Nephron (organoid): ENCODE measurements at regions not wholly inside any gene's neighbourhood (a gene's known extent, or its start where the extent isn't known, plus 50 kb on each side); places are given as distances from the start of the nearest gene placed in this dataset.

Experiments
- H3K27ac Mint-ChIP-seq, 3 experiments: 2 replicates each; pipeline ENCODE4 v1.8.0; 2020; ENCODE audit warnings: mixed read lengths in 3 of 3, mild to moderate bottlenecking in 2 of 3, moderate library complexity in 1 of 3
- H3K27me3 Mint-ChIP-seq: 2 replicates; pipeline ENCODE4 v1.8.0; 2021; ENCODE audit warnings: low read depth, mild to moderate bottlenecking, moderate library complexity, mixed read lengths
- H3K36me3 Mint-ChIP-seq: 2 replicates; pipeline ENCODE4 v1.8.0; 2020; ENCODE audit warnings: low read depth, mixed read lengths
- H3K4me1 Mint-ChIP-seq: 2 replicates; pipeline ENCODE4 v1.8.0; 2020; ENCODE audit warnings: mixed read lengths
- H3K4me3 Mint-ChIP-seq, 3 experiments: 2 replicates each; pipeline ENCODE4 v1.8.0; 2020; ENCODE audit warnings: mild to moderate bottlenecking in 3 of 3, mixed read lengths in 3 of 3, moderate library complexity in 2 of 3
- H3K9me3 Mint-ChIP-seq: 2 replicates; pipeline ENCODE4 v1.8.0; 2020; ENCODE audit warnings: mixed read lengths
- CTCF ChIP-seq, 3 experiments: fragments of 200-600 bp; sonication (generic); IDR thresholded peaks; one replicate each; pipeline ENCODE4 v1.5.0; 2021; ENCODE audit warnings: antibody characterized with exemption in 3 of 3; ENCODE audit not compliant: unreplicated experiment in 3 of 3

- peaks cover 2% of the 10 kb centered on the region for H3K9me3 Mint-ChIP-seq
- H3K36me3 Mint-ChIP-seq: no peaks in the 10 kb centered on the region
- peaks cover 6% of the 10 kb centered on the region for H3K27me3 Mint-ChIP-seq
- no peak overlapping the region for H3K27ac Mint-ChIP-seq
- no peak for TF ChIP-seq CTCF (IDR thresholded peaks at IDR 0.05; ENCODE audit: unreplicated experiment in 3 of 3)
- H3K4me3 Mint-ChIP-seq: no peak overlapping the region
- peaks cover 16% of the 10 kb centered on the region for H3K4me1 Mint-ChIP-seq
Measured at GRCh38 chr1:56034222-56034621, 545.1 kb downstream of the PLPP3 start.

- Mint-ChIP-seq H3K36me3 (no peaks in the 10 kb centered on the region), H3K9me3 (peaks cover under 1% of the 10 kb centered on the region), H3K4me3 (no peak overlapping the region), H3K27ac (no peak overlapping the region), H3K27me3 (peaks cover 1% of the 10 kb centered on the region), H3K4me1 (peaks cover 18% of the 10 kb centered on the region)
- no peak for TF ChIP-seq CTCF (IDR thresholded peaks at IDR 0.05; ENCODE audit: unreplicated experiment in 3 of 3)
Measured at GRCh38 chr1:56033321-56034037, 545.9 kb downstream of the PLPP3 start.

GRCh38 chr1:56032096-56032676 is 547.2 kb downstream of the PLPP3 start:
- no peaks in the 10 kb centered on the region for H3K36me3 Mint-ChIP-seq
- no peak overlapping the region for H3K27ac Mint-ChIP-seq
- no peaks in the 10 kb centered on the region for H3K9me3 Mint-ChIP-seq
- no peak for TF ChIP-seq CTCF (IDR thresholded peaks at IDR 0.05; ENCODE audit: unreplicated experiment in 3 of 3)
- no peak overlapping the region for H3K4me3 Mint-ChIP-seq
- no peaks in the 10 kb centered on the region for H3K27me3 Mint-ChIP-seq
- H3K4me1 Mint-ChIP-seq: peaks cover 18% of the 10 kb centered on the region

GRCh38 chr1:56031001-56031400 is 548.4 kb downstream of the PLPP3 start:
- Mint-ChIP-seq H3K27me3 (peaks cover 8% of the 10 kb centered on the region), H3K4me1 (peaks cover 12% of the 10 kb centered on the region), H3K27ac (no peak overlapping the region), H3K9me3 (no peaks in the 10 kb centered on the region), H3K36me3 (no peaks in the 10 kb centered on the region), H3K4me3 (no peak overlapping the region)
- TF ChIP-seq CTCF (IDR thresholded peaks at IDR 0.05; ENCODE audit: unreplicated experiment in 3 of 3): no peak

- Mint-ChIP-seq H3K4me3 (no peak overlapping the region), H3K27me3 (peaks cover 8% of the 10 kb centered on the region), H3K9me3 (peaks cover under 1% of the 10 kb centered on the region), H3K36me3 (no peaks in the 10 kb centered on the region), H3K4me1 (peaks cover 7% of the 10 kb centered on the region), H3K27ac (no peak overlapping the region)
- no peak for TF ChIP-seq CTCF (IDR thresholded peaks at IDR 0.05; ENCODE audit: unreplicated experiment in 3 of 3)
Measured at GRCh38 chr1:56029319-56030003, 549.9 kb downstream of the PLPP3 start.
